H9 (cell line): ENCODE measurements at regions not wholly inside any gene's neighbourhood (a gene's known extent, or its start where the extent isn't known, plus 50 kb on each side); places are given as distances from the start of the nearest gene placed in this dataset.

Experiments
- DNase-seq: peaks from one replicate; pipeline ENCODE4 v3.0.0-alpha.2; 2017
- H2AFZ ChIP-seq: one replicate; pipeline ENCODE4 v1.6.1; 2013; ENCODE audit warnings: mild to moderate bottlenecking, low read length, control low read depth, moderate library complexity
- H2AK5ac ChIP-seq: 2 replicates; pipeline ENCODE4 v1.6.1; 2013; ENCODE audit warnings: low read length, control low read depth, mixed read lengths; ENCODE audit not compliant: insufficient read length
- H2BK120ac ChIP-seq: one replicate; pipeline ENCODE4 v1.6.1; 2013; ENCODE audit warnings: low read depth, mild to moderate bottlenecking, low read length, control low read depth, inconsistent platforms; ENCODE audit not compliant: poor library complexity, severe bottlenecking
- H2BK12ac ChIP-seq: 2 replicates; pipeline ENCODE4 v1.6.1; 2013; ENCODE audit warnings: low read length, control low read depth, mixed read lengths, low read depth; ENCODE audit not compliant: insufficient read length
- H2BK15ac ChIP-seq: 2 replicates; pipeline ENCODE4 v1.6.1; 2013; ENCODE audit warnings: low read depth, low read length, control low read depth
- H2BK20ac ChIP-seq: one replicate; pipeline ENCODE4 v1.6.1; 2013; ENCODE audit warnings: low read depth, mild to moderate bottlenecking, low read length, control low read depth, inconsistent platforms; ENCODE audit not compliant: poor library complexity, severe bottlenecking
- H2BK5ac ChIP-seq: 2 replicates; pipeline ENCODE4 v1.6.1; 2013; ENCODE audit warnings: low read length, control low read depth, mixed read lengths; ENCODE audit not compliant: insufficient read length
- H3K14ac ChIP-seq: 2 replicates; pipeline ENCODE4 v1.6.1; 2013; ENCODE audit warnings: low read length, control low read depth; ENCODE audit not compliant: insufficient read depth
- H3K18ac ChIP-seq: 2 replicates; pipeline ENCODE4 v1.6.1; 2013; ENCODE audit warnings: low read depth, mild to moderate bottlenecking, mixed read lengths, low read length, control low read depth; ENCODE audit not compliant: insufficient read length
- H3K23ac ChIP-seq: 2 replicates; pipeline ENCODE4 v1.6.1; 2013; ENCODE audit warnings: low read length, control low read depth, mixed read lengths, low read depth; ENCODE audit not compliant: insufficient read length
- H3K23me2 ChIP-seq: 2 replicates; pipeline ENCODE4 v1.6.1; 2013; ENCODE audit warnings: low read depth, mild to moderate bottlenecking, mixed read lengths, low read length, control low read depth; ENCODE audit not compliant: insufficient read length, poor library complexity, severe bottlenecking
- H3K27ac ChIP-seq: 2 replicates; pipeline ENCODE4 v1.5.1; 2013; ENCODE audit warnings: low read length, control low read depth, mixed read lengths, low read depth; ENCODE audit not compliant: insufficient read length
- H3K27me3 ChIP-seq: 2 replicates; pipeline ENCODE4 v1.6.1; 2013; ENCODE audit warnings: low read length, control low read depth, inconsistent platforms; ENCODE audit not compliant: insufficient read depth
- H3K4ac ChIP-seq: 2 replicates; pipeline ENCODE4 v1.6.1; 2013; ENCODE audit warnings: low read depth, mild to moderate bottlenecking, control low read depth, inconsistent platforms, low read length, moderate library complexity
- H3K4me1 ChIP-seq: 2 replicates; pipeline ENCODE4 v1.6.1; 2013; ENCODE audit warnings: low read length, control low read depth, inconsistent platforms; ENCODE audit not compliant: insufficient read depth
- H3K4me2 ChIP-seq: 2 replicates; pipeline ENCODE4 v1.6.1; 2013; ENCODE audit warnings: low read length, control low read depth, mixed read lengths; ENCODE audit not compliant: insufficient read length, insufficient read depth
- H3K56ac ChIP-seq: 2 replicates; pipeline ENCODE4 v1.6.1; 2013; ENCODE audit warnings: low read depth, mild to moderate bottlenecking, mixed read lengths, low read length, control low read depth; ENCODE audit not compliant: insufficient read length
- H3K79me1 ChIP-seq: 2 replicates; pipeline ENCODE4 v1.6.1; 2013; ENCODE audit warnings: low read depth, mild to moderate bottlenecking, moderate library complexity, low read length, control low read depth, inconsistent platforms; ENCODE audit not compliant: insufficient read depth, poor library complexity, severe bottlenecking
- H3K79me2 ChIP-seq: 2 replicates; pipeline ENCODE4 v1.6.1; 2013; ENCODE audit warnings: low read length, control low read depth, inconsistent platforms; ENCODE audit not compliant: insufficient read depth
- H3K9ac ChIP-seq: 2 replicates; pipeline ENCODE4 v1.6.1; 2013; ENCODE audit warnings: low read length, control low read depth, mixed read lengths; ENCODE audit not compliant: insufficient read length; ENCODE audit errors: extremely low read depth
- H3K9me3 ChIP-seq: one replicate; pipeline ENCODE4 v1.6.1; 2013; ENCODE audit warnings: low read depth, low read length, inconsistent platforms; ENCODE audit not compliant: control insufficient read depth
- H3T11ph ChIP-seq: one replicate; pipeline ENCODE4 v1.6.1; 2013; ENCODE audit warnings: mild to moderate bottlenecking, low read length, control low read depth, inconsistent platforms
- H4K20me1 ChIP-seq: one replicate; pipeline ENCODE4 v1.6.1; 2013; ENCODE audit not compliant: control insufficient read depth, insufficient read length, insufficient read depth
- H4K5ac ChIP-seq: 2 replicates; pipeline ENCODE4 v1.6.1; 2013; ENCODE audit warnings: low read depth, mild to moderate bottlenecking, mixed read lengths, low read length, control low read depth; ENCODE audit not compliant: insufficient read length
- H4K8ac ChIP-seq: replicated peaks from 2 replicates; pipeline ENCODE4 v1.6.1; 2013; ENCODE audit warnings: low read length, control low read depth, mixed read lengths, low read depth; ENCODE audit not compliant: insufficient read length
- H4K91ac ChIP-seq: 2 replicates; pipeline ENCODE4 v1.6.1; 2013; ENCODE audit warnings: low read depth, mild to moderate bottlenecking, moderate library complexity, mixed read lengths, low read length, control low read depth; ENCODE audit not compliant: insufficient read length
- H3K27ac Mint-ChIP-seq, 3 experiments: 2 replicates in 2 of 3; 3 replicates in 1 of 3; pipeline ENCODE4 v1.8.0; 2020 to 2021; ENCODE audit warnings: mixed read lengths in 3 of 3, mild to moderate bottlenecking in 1 of 3, moderate library complexity in 1 of 3
- H3K27me3 Mint-ChIP-seq: 2 replicates; pipeline ENCODE4 v1.8.0; 2021; ENCODE audit warnings: low read depth, mild to moderate bottlenecking, moderate library complexity, mixed read lengths
- H3K36me3 Mint-ChIP-seq, 3 experiments: 2 replicates in 2 of 3; 3 replicates in 1 of 3; pipeline ENCODE4 v1.8.0; 2020 to 2021; ENCODE audit warnings: low read depth in 3 of 3, mixed read lengths in 3 of 3; ENCODE audit not compliant: insufficient read depth in 1 of 3
- H3K4me1 Mint-ChIP-seq, 2 experiments: 2 replicates each; pipeline ENCODE4 v1.8.0; 2020; ENCODE audit warnings: mixed read lengths in 2 of 2
- H3K4me3 Mint-ChIP-seq, 2 experiments: 2 replicates in 1 of 2; 3 replicates in 1 of 2; pipeline ENCODE4 v1.8.0; 2020 to 2021; ENCODE audit warnings: mild to moderate bottlenecking in 2 of 2, mixed read lengths in 2 of 2, moderate library complexity in 1 of 2
- H3K9me3 Mint-ChIP-seq, 2 experiments: 2 replicates in 1 of 2; 3 replicates in 1 of 2; pipeline ENCODE4 v1.8.0; 2020; ENCODE audit warnings: mild to moderate bottlenecking in 2 of 2, mixed read lengths in 2 of 2, moderate library complexity in 1 of 2
- CTCF ChIP-seq: fragments of 200-600 bp; sonication (generic); conservative IDR thresholded peaks from 3 replicates; pipeline ENCODE4 v1.8.0; 2021; ENCODE audit warnings: antibody characterized with exemption, mild to moderate bottlenecking
- WGBS: extraction: QIAGEN DNeasy Blood & Tissue Kit; methylation state at CpG from one replicate; pipeline ENCODE4 v1.1.7; 2013; ENCODE audit warnings: missing lambda C conversion rate, low lambda C conversion rate, mixed read lengths; ENCODE audit not compliant: insufficient read length; ENCODE audit errors: extremely low coverage; 5-methylcytosine and 5-hydroxymethylcytosine counted together

GRCh38 chr2:172200495-172201085 lies 97.9 kb upstream of the DLX2 start:
- Histone ChIP-seq H2AFZ (no peak overlapping the region), H3K4ac (no peak overlapping the region), H2BK120ac (no peak overlapping the region), H3K27me3 (no peaks in the 10 kb centered on the region), H4K91ac (no peak overlapping the region), H3K79me1 (no peaks in the 10 kb centered on the region), H3K18ac (no peak overlapping the region), H2BK5ac (no peak overlapping the region), H2BK20ac (no peak overlapping the region), H2BK15ac (no peak overlapping the region), H2AK5ac (no peak overlapping the region), H3K27ac (no peak overlapping the region), H2BK12ac (no peak overlapping the region), H3K79me2 (no peaks in the 10 kb centered on the region), H4K8ac (no peak overlapping the region), H4K5ac (no peak overlapping the region), H3K4me2 (no peak overlapping the region), H3K4me1 (0 out of 2 replicates have a peak, but pooled peaks cover 2% of the 10 kb centered on the region), H3T11ph (no peak overlapping the region), H3K23me2 (no peaks in the 10 kb centered on the region), H3K9ac (no peak overlapping the region), H3K56ac (no peak overlapping the region), H3K14ac (no peak overlapping the region), H4K20me1 (no peaks in the 10 kb centered on the region), H3K23ac (no peak overlapping the region), H3K9me3 (peaks cover 9% of the 10 kb centered on the region)
- H3K4me1 Mint-ChIP-seq, result peaks cover 10 to 13% of the 10 kb centered on the region in 2 experiments
- H3K27ac Mint-ChIP-seq, result no peak overlapping the region
- no CpG with 5 or more reads among the region's 2 CpGs for WGBS
- H3K9me3 Mint-ChIP-seq, result peaks cover 21 to 31% of the 10 kb centered on the region in 2 experiments
- no peak for DNase-seq
- TF ChIP-seq CTCF, result peak; percentile 73
- H3K27me3 Mint-ChIP-seq, result no peaks in the 10 kb centered on the region
- H3K36me3 Mint-ChIP-seq, result peaks cover 5 to 32% (median 8%) of the 10 kb centered on the region in 3 experiments
- H3K4me3 Mint-ChIP-seq, result no peak overlapping the region
